WI38 (cell line): ENCODE measurements at regions not wholly inside any gene's neighbourhood (a gene's known extent, or its start where the extent isn't known, plus 50 kb on each side); places are given as distances from the start of the nearest gene placed in this dataset.

Experiments
- H3K4me3 ChIP-seq: 2 replicates; pipeline ENCODE4 v1.5.1; 2011; ENCODE audit warnings: low read depth, mild to moderate bottlenecking, control low read depth, low read length
- TF ChIP-seq, protein P1 (sequence below): IDR thresholded peaks from 2 replicates; pipeline ENCODE4 v1.5.1; 2012; ENCODE audit warnings: low read depth, mild to moderate bottlenecking, control low read depth, low read length

GRCh38 chr9:71524516-71524915 lies 243.8 kb downstream of the CEMIP2 start:
- no peak overlapping the region for H3K4me3 ChIP-seq
- TF ChIP-seq, protein P1, sequence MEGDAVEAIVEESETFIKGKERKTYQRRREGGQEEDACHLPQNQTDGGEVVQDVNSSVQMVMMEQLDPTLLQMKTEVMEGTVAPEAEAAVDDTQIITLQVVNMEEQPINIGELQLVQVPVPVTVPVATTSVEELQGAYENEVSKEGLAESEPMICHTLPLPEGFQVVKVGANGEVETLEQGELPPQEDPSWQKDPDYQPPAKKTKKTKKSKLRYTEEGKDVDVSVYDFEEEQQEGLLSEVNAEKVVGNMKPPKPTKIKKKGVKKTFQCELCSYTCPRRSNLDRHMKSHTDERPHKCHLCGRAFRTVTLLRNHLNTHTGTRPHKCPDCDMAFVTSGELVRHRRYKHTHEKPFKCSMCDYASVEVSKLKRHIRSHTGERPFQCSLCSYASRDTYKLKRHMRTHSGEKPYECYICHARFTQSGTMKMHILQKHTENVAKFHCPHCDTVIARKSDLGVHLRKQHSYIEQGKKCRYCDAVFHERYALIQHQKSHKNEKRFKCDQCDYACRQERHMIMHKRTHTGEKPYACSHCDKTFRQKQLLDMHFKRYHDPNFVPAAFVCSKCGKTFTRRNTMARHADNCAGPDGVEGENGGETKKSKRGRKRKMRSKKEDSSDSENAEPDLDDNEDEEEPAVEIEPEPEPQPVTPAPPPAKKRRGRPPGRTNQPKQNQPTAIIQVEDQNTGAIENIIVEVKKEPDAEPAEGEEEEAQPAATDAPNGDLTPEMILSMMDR, result no peak

GRCh38 chr9:71521132-71521531 lies 247.2 kb downstream of the CEMIP2 start:
- TF ChIP-seq, protein P1, result no peak
- no peak overlapping the region for H3K4me3 ChIP-seq

- H3K4me3 ChIP-seq, result no peak overlapping the region
- TF ChIP-seq, protein P1, result no peak
Measured at GRCh38 chr9:71519098-71519696, 249.1 kb downstream of the CEMIP2 start.

DNA sequence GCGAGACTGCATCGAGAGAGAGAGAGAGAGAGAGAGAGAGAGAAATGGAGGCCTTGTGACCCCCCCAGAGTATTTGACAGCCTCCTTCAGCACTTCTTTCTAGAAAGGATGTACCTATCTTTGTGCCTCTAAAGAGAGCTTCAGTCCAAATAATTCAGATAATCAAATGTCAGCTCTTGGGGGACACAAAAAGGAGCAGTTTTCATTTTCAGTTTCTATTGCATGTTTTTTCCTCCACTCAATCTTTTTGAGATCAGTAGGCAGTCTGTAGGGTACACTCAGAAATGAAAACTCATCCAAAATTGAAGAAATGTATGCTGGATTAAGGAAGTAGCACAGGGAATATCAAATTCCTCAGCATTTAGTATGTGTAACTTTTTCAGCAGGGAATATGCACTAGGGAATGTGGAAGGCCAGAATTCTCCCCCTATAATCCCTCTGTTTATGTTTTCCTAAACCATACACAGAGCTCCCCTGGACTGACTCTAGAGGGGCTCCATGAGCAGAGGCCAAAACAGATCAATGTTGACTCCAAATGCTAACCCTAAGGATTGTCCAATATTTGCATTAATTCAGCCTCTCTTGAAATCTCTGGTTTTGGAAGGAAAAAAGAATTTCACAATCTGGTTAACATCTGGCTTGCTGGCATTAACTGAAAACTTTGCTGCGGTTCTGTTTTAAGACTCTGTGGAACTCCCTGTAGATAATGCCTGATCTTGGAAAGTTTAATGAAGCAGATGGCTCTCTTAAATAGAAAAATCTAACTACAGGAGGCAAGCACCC lies 250.1 kb downstream of the CEMIP2 start:
- no peak overlapping the region for H3K4me3 ChIP-seq
- TF ChIP-seq, protein P1, result no peak

- no peak overlapping the region for H3K4me3 ChIP-seq
- TF ChIP-seq, protein P1, result no peak
Measured at GRCh38 chr9:71515626-71516025, 252.7 kb downstream of the CEMIP2 start.

DNA sequence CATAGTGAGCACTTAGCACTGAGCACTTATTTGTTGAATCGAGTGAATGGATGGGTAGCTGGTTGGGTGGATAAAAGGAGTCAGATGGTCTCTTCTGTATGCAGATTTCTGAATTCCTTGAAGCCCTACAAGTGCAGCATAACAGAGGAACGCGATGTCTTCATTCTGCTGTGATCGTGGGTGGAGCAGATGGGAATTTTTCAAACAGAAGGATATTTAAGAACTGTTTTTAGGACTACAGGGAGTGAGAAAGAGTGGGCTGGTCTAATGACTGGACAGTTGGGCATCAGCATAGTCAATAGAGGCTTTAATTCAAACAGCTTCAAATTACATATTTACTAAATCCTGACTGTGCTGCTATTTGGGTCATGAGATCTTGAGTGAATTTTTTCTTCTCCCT lies 253.2 kb downstream of the CEMIP2 start:
- TF ChIP-seq, protein P1, result no peak
- no peak overlapping the region for H3K4me3 ChIP-seq

DNA sequence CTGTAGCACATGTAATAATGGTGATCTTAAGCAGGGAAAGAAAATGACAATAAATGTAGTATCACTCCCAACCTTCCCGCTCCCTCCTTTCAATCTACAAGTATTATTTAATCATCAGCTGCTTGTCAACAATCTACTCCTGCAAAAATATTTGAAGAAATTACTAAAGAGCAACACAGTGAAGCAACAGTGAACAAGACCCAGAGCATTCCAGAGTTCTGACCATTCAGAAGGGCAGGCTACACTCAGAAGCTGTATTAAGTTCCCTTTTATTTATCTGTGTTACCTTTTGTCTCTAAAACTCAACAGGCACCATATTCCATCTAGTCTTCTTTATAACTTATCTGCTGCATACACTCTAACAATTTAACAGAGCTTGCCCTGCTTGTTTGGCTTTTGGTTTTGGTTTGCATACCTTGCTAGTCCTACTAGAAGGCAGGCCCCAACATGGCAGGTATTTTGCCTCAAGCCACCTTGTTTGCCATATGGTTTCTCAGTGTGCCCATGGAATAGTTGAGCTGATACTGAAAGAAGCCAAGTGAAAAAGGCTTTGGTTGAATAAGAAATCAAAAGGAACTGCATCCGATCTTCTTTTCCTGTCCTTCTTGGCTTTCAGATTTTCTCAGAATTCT lies 253.9 kb downstream of the CEMIP2 start:
- no peak overlapping the region for H3K4me3 ChIP-seq

More for the DNA sequence above, 253.9 kb downstream of the CEMIP2 start:
- TF ChIP-seq, protein P1, result no peak
